Neuronal stem cell (in vitro differentiated cells): ENCODE measurements at regions not wholly inside any gene's neighbourhood (a gene's known extent, or its start where the extent isn't known, plus 50 kb on each side); places are given as distances from the start of the nearest gene placed in this dataset.

Experiments used
- DNase-seq: peaks from one replicate; pipeline ENCODE4 v3.0.0-alpha.2; 2013; ENCODE audit warnings: low spot score
- H2AFZ ChIP-seq: one replicate; pipeline ENCODE4 v1.6.1; 2013; ENCODE audit warnings: mild to moderate bottlenecking, low read length, inconsistent platforms
- H2AK5ac ChIP-seq: 2 replicates; pipeline ENCODE4 v1.6.1; 2013; ENCODE audit warnings: low read depth, mild to moderate bottlenecking, inconsistent platforms, low read length, moderate library complexity, mixed read lengths
- H2BK120ac ChIP-seq: 2 replicates; pipeline ENCODE4 v1.6.1; 2013; ENCODE audit warnings: low read depth, mild to moderate bottlenecking, inconsistent platforms, low read length, moderate library complexity, mixed read lengths
- H2BK12ac ChIP-seq: one replicate; pipeline ENCODE4 v1.6.1; 2013; ENCODE audit warnings: low read length, inconsistent platforms
- H2BK15ac ChIP-seq: 2 replicates; pipeline ENCODE4 v1.6.1; 2013; ENCODE audit warnings: mild to moderate bottlenecking, low read length, inconsistent platforms, mixed read lengths
- H2BK5ac ChIP-seq: one replicate; pipeline ENCODE4 v1.6.1; 2013; ENCODE audit warnings: inconsistent platforms, mild to moderate bottlenecking, low read length, moderate library complexity
- H3K14ac ChIP-seq: one replicate; pipeline ENCODE4 v1.6.1; 2013; ENCODE audit warnings: low read length, inconsistent platforms
- H3K18ac ChIP-seq: 2 replicates; pipeline ENCODE4 v1.6.1; 2013; ENCODE audit warnings: low read length, inconsistent platforms
- H3K23ac ChIP-seq: 2 replicates; pipeline ENCODE4 v1.6.1; 2013; ENCODE audit warnings: low read depth, mild to moderate bottlenecking, mixed read lengths, low read length, inconsistent platforms; ENCODE audit not compliant: poor library complexity
- H3K27ac ChIP-seq: replicated peaks from 3 replicates; pipeline ENCODE4 v1.5.1; 2013; ENCODE audit warnings: low read length, inconsistent platforms
- H3K27me3 ChIP-seq, 3 experiments: 2 replicates each; pipeline ENCODE4 v1.6.1; 2013; ENCODE audit warnings: low read length in 3 of 3, mild to moderate bottlenecking in 2 of 3, inconsistent platforms in 1 of 3, low read depth in 1 of 3, mixed read lengths in 1 of 3, moderate library complexity in 1 of 3; ENCODE audit not compliant: control insufficient read depth in 3 of 3, insufficient read depth in 3 of 3
- H3K36me3 ChIP-seq, 2 donors: replicated peaks in 1 of 2; 2 replicates each; pipeline ENCODE4 v1.6.1; 2013; ENCODE audit warnings: low read length in 2 of 2; ENCODE audit not compliant: control insufficient read depth in 2 of 2, insufficient read depth in 2 of 2
- H3K4ac ChIP-seq: 2 replicates; pipeline ENCODE4 v1.6.1; 2013; ENCODE audit warnings: inconsistent platforms, mild to moderate bottlenecking, low read length, moderate library complexity
- H3K4me1 ChIP-seq, 2 donors: 1 replicate in 1 of 2; 2 replicates in 1 of 2; pipeline ENCODE4 v1.6.1; 2013; ENCODE audit warnings: low read length in 2 of 2, low read depth in 1 of 2; ENCODE audit not compliant: control insufficient read depth in 2 of 2, insufficient read depth in 1 of 2
- H3K4me2 ChIP-seq: one replicate; pipeline ENCODE4 v1.6.1; 2013; ENCODE audit warnings: mild to moderate bottlenecking, low read length, inconsistent platforms; ENCODE audit not compliant: insufficient read depth, poor library complexity, severe bottlenecking
- H3K4me3 ChIP-seq, 2 donors: 2 replicates each; pipeline ENCODE4 v1.5.1; 2013; ENCODE audit warnings: low read length in 2 of 2, mild to moderate bottlenecking in 2 of 2, inconsistent platforms in 1 of 2, moderate library complexity in 1 of 2
- H3K79me1 ChIP-seq: one replicate; pipeline ENCODE4 v1.6.1; 2013; ENCODE audit warnings: low read depth, mild to moderate bottlenecking, inconsistent platforms, low read length, moderate library complexity
- H3K9ac ChIP-seq: one replicate; pipeline ENCODE4 v1.6.1; 2013; ENCODE audit warnings: mild to moderate bottlenecking, low read depth, low read length, inconsistent platforms; ENCODE audit not compliant: poor library complexity
- H3K9me3 ChIP-seq, 2 donors: replicated peaks in 1 of 2; 2 replicates each; pipeline versions ENCODE3 to v1.6.1; 2013; ENCODE audit warnings: low read length in 2 of 2, mild to moderate bottlenecking in 2 of 2, inconsistent platforms in 1 of 2, low read depth in 1 of 2, mixed read lengths in 1 of 2, moderate library complexity in 1 of 2; ENCODE audit not compliant: control insufficient read depth in 2 of 2, insufficient read depth in 1 of 2
- H4K8ac ChIP-seq: one replicate; pipeline ENCODE4 v1.6.1; 2013; ENCODE audit warnings: low read depth, mild to moderate bottlenecking, inconsistent platforms, low read length, moderate library complexity
- H4K91ac ChIP-seq: one replicate; pipeline ENCODE4 v1.6.1; 2013; ENCODE audit warnings: low read length, low read depth, mild to moderate bottlenecking, inconsistent platforms; ENCODE audit not compliant: poor library complexity
- WGBS, 2 donors: extraction: QIAGEN DNeasy Blood & Tissue Kit; methylation state at CpG; one replicate each; pipeline ENCODE4 v1.1.7; 2013; ENCODE audit warnings: missing lambda C conversion rate in 2 of 2, mixed read lengths in 1 of 2; ENCODE audit not compliant: insufficient read length in 2 of 2, insufficient replicate concordance in 1 of 2; ENCODE audit errors: extremely low coverage in 2 of 2; 5-methylcytosine and 5-hydroxymethylcytosine counted together

DNA sequence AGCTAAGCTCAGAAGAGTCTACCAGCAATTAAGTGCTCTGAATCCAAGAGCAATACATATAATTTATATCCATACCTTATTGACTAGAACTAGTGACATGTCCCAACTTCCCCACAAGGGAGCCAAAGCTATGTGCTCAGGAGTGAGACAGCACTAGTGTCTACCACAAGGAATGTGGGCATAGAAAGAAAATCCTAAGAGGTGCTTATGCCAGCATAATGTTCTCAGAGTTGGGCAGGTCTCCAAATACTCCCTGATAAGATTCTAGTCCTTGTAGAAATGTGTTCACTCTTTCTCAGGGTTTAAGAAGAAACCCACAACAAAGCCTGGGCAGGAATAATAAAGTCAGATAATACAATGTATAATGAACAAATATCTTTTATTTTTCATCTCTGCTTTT is 275.1 kb downstream of the BRINP1 start:
- Histone ChIP-seq H2BK5ac (no peak overlapping the region), H3K18ac (no peak overlapping the region), H3K14ac (no peak overlapping the region), H2BK12ac (no peak overlapping the region), H4K8ac (no peak overlapping the region), H3K79me1 (no peaks in the 10 kb centered on the region), H3K23ac (no peak overlapping the region), H3K27ac (no peak overlapping the region), H3K36me3 (no peaks in the 10 kb centered on the region), H2BK15ac (no peak overlapping the region), H2AK5ac (no peak overlapping the region), H2BK120ac (no peak overlapping the region), H3K27me3 (no peaks in the 10 kb centered on the region), H3K4me1 (peaks cover 0 to 2% of the 10 kb centered on the region in 2 donors), H2AFZ (no peak overlapping the region), H3K4ac (no peak overlapping the region), H3K4me2 (no peak overlapping the region), H4K91ac (no peak overlapping the region), H3K9ac (no peak overlapping the region), H3K4me3 (no peak overlapping the region), H3K9me3 (no peaks in the 10 kb centered on the region)
- no peak for DNase-seq

DNA sequence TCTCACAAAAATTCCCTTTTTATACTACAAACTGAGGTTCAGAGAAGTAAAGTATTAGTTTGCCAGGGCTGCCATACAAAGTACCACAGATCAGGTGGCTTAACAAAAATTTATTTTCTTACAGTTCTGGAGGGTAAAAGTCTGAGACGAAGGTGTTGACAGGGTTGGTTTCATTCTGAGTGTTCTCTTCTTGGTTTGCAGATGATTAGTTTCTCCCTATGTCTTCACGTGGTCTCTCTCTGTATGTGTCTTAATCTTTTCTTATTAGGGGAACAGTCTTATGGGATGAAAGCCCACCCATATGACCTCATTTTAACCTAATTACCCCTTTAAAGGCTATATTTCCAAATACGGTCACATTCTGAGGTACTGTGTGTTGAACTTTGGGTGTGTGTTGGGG is 274.2 kb downstream of the BRINP1 start:
- no CpG with 5 or more reads among the region's 3 CpGs for WGBS, 2 donors

DNA sequence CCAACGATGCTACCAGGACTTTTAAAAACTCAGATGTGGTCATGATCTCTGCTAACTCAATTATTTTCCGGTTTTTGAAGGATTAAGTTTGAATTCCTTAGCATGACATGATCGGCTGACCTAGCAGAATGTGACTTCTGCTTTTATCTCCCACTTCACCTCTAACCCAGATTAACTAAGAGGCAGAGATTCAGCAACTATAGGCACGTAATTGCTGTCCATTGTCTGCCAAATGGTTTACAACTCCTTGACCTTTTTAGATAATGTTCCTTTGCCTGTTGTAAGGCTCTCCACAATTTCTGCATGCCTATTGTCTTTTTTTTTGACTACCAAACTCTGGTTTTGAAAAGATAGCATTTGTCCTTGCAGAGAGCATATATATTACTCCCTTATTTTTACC is 268.2 kb downstream of the BRINP1 start:
- Histone ChIP-seq H3K4ac (no peak overlapping the region), H2BK12ac (no peak overlapping the region), H3K4me2 (no peak overlapping the region), H3K79me1 (no peaks in the 10 kb centered on the region), H2BK15ac (no peak overlapping the region), H3K36me3 (no peaks in the 10 kb centered on the region), H4K91ac (no peak overlapping the region), H3K18ac (no peak overlapping the region), H3K27me3 (no peaks in the 10 kb centered on the region), H3K4me3 (no peak overlapping the region), H2AFZ (no peak overlapping the region), H2AK5ac (no peak overlapping the region), H3K23ac (no peak overlapping the region), H3K9me3 (no peaks in the 10 kb centered on the region), H4K8ac (no peak overlapping the region), H2BK5ac (no peak overlapping the region), H2BK120ac (no peak overlapping the region), H3K4me1 (peaks cover 0 to 6% of the 10 kb centered on the region in 2 donors), H3K9ac (no peak overlapping the region), H3K27ac (no peak overlapping the region), H3K14ac (no peak overlapping the region)
- peak; percentile 3 for DNase-seq
- no CpG with 5 or more reads among the region's 4 CpGs for WGBS, 2 donors

More for the DNA sequence above, 274.2 kb downstream of the BRINP1 start:
- H3K4me2 ChIP-seq = no peak overlapping the region
- H3K36me3 ChIP-seq = no peaks in the 10 kb centered on the region
- H3K27me3 ChIP-seq = no peaks in the 10 kb centered on the region
- no peak overlapping the region for H4K8ac ChIP-seq
- no peak for DNase-seq
- H3K18ac ChIP-seq = no peak overlapping the region
- H2AFZ ChIP-seq = no peak overlapping the region
- H3K4me3 ChIP-seq = no peak overlapping the region
- no peak overlapping the region for H3K27ac ChIP-seq
- no peak overlapping the region for H2BK15ac ChIP-seq
- H2BK5ac ChIP-seq = no peak overlapping the region
- H2BK12ac ChIP-seq = no peak overlapping the region
- H3K14ac ChIP-seq = no peak overlapping the region
- no peak overlapping the region for H3K4ac ChIP-seq
- H3K23ac ChIP-seq = no peak overlapping the region
- peaks cover 0 to 2% of the 10 kb centered on the region in 2 donors for H3K4me1 ChIP-seq
- H3K9me3 ChIP-seq = no peaks in the 10 kb centered on the region
- H3K79me1 ChIP-seq = no peaks in the 10 kb centered on the region
- no peak overlapping the region for H4K91ac ChIP-seq
- H2AK5ac ChIP-seq = no peak overlapping the region
- no peak overlapping the region for H2BK120ac ChIP-seq
- no peak overlapping the region for H3K9ac ChIP-seq

DNA sequence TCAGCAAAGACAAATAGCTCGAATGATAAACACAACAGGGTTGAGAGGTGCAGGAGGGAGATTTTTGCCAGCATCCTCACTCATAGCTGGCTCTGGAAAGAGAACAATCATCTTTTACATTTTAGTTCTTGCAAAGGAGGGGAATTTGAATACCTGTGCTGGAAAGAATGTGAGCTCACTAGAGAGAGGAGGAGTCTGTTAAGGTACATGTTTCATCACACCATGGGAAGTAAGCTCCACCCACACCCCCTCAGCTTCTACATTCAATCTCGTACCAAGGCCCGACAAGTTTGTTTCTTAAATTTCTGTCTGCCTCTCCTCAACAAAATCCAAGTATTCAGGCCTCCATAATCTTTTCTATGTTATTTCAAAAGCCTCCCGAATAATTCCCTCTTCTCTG is 254.6 kb downstream of the BRINP1 start:
- DNase-seq = no peak
- no CpG with 5 or more reads among the region's 4 CpGs for WGBS, 2 donors

More for the DNA sequence above, 254.6 kb downstream of the BRINP1 start:
- Histone ChIP-seq H3K4me2 (no peak overlapping the region), H2AFZ (no peak overlapping the region), H2BK120ac (no peak overlapping the region), H3K14ac (no peak overlapping the region), H3K27ac (no peak overlapping the region), H3K4me3 (no peak overlapping the region), H2AK5ac (no peak overlapping the region), H2BK15ac (no peak overlapping the region), H3K23ac (no peak overlapping the region), H3K79me1 (no peaks in the 10 kb centered on the region), H2BK5ac (no peak overlapping the region), H3K9ac (no peak overlapping the region), H4K91ac (no peak overlapping the region), H3K9me3 (no peaks in the 10 kb centered on the region), H2BK12ac (no peak overlapping the region), H4K8ac (no peak overlapping the region), H3K36me3 (no peaks in the 10 kb centered on the region), H3K4ac (no peak overlapping the region), H3K4me1 (no peaks in the 10 kb centered on the region), H3K18ac (no peak overlapping the region), H3K27me3 (no peaks in the 10 kb centered on the region)
